ENCODE measurements at regions not wholly inside any gene's neighbourhood (a gene's known extent, or its start where the extent isn't known, plus 50 kb on each side); places are given as distances from the start of the nearest gene placed in this dataset.

GRCh38 chr5:113974976-113975375 lies 386.9 kb upstream of the KCNN2 start:
- DNase-seq (ENCODE audit: low read depth): no peak
- no peak for TF ChIP-seq CTCF (IDR thresholded peaks at IDR 0.05; ENCODE audit: insufficient read depth, low read length)
- no peak overlapping the region for H3K4me3 ChIP-seq (ENCODE audit: low read depth, low read length)

- no peak for DNase-seq (ENCODE audit: low read depth)
- no peak for TF ChIP-seq CTCF (IDR thresholded peaks at IDR 0.05; ENCODE audit: insufficient read depth, low read length)
- no peak overlapping the region for H3K4me3 ChIP-seq (ENCODE audit: low read depth, low read length)
Observed at GRCh38 chr5:113984928-113985327, 376.9 kb upstream of the KCNN2 start.

- H3K4me3 ChIP-seq (ENCODE audit: low read depth, low read length): no peak overlapping the region
- TF ChIP-seq CTCF (IDR thresholded peaks at IDR 0.05; ENCODE audit: insufficient read depth, low read length): no peak
- DNase-seq (ENCODE audit: low read depth): no peak
Observed at GRCh38 chr5:113985505-113985904, 376.4 kb upstream of the KCNN2 start.

- no peak overlapping the region for H3K4me3 ChIP-seq (ENCODE audit: low read depth, low read length)
- no peak for TF ChIP-seq CTCF (IDR thresholded peaks at IDR 0.05; ENCODE audit: insufficient read depth, low read length)
- DNase-seq (ENCODE audit: low read depth): no peak
Observed at GRCh38 chr5:113989278-113989912, 372.5 kb upstream of the KCNN2 start.

- no peak overlapping the region for H3K4me3 ChIP-seq (ENCODE audit: low read depth, low read length)
- DNase-seq (ENCODE audit: low read depth): no peak
- no peak for TF ChIP-seq CTCF (IDR thresholded peaks at IDR 0.05; ENCODE audit: insufficient read depth, low read length)
Observed at GRCh38 chr5:113989913-113990305, 372.0 kb upstream of the KCNN2 start.

- no peak for DNase-seq (ENCODE audit: low read depth)
- H3K4me3 ChIP-seq (ENCODE audit: low read depth, low read length): no peak overlapping the region
- no peak for TF ChIP-seq CTCF (IDR thresholded peaks at IDR 0.05; ENCODE audit: insufficient read depth, low read length)
Observed at GRCh38 chr5:114001076-114001475, 360.8 kb upstream of the KCNN2 start.

- no peak for TF ChIP-seq CTCF (IDR thresholded peaks at IDR 0.05; ENCODE audit: insufficient read depth, low read length)
- DNase-seq (ENCODE audit: low read depth): no peak
- H3K4me3 ChIP-seq (ENCODE audit: low read depth, low read length): no peak overlapping the region
Observed at GRCh38 chr5:114006582-114006981, 355.3 kb upstream of the KCNN2 start.

Measured in fibroblast of the aortic adventitia (primary cell).